ENCODE measurements at regions not wholly inside any gene's neighbourhood (a gene's known extent, or its start where the extent isn't known, plus 50 kb on each side); places are given as distances from the start of the nearest gene placed in this dataset.

- H3K27ac ChIP-seq (ENCODE audit: low read depth), result no peak overlapping the region
- no peaks in the 10 kb centered on the region for H3F3A ChIP-seq (replicated peaks; ENCODE audit: low read depth)
- Mint-ChIP-seq H3K4me1 (peaks cover 24% of the 10 kb centered on the region), H3K36me3 (ENCODE audit: low read depth) (peaks cover 21% of the 10 kb centered on the region), H3K27me3 (ENCODE audit: insufficient read depth, low read depth, poor library complexity) (peaks cover 10% of the 10 kb centered on the region), H3K27ac (no peak overlapping the region), H3K9me3 (peaks cover 17% of the 10 kb centered on the region), H3K4me3 (no peak overlapping the region)
- no peak overlapping the region for H3K4me3 ChIP-seq
- DNase-seq (ENCODE audit: low spot score) (no peak), ATAC-seq (peak; percentile 17; the same call in 2 of the 3 replicates)
- no peaks in the 10 kb centered on the region for H3K27me3 ChIP-seq (ENCODE audit: insufficient read depth)
- TF ChIP-seq REST (IDR thresholded peaks at IDR 0.05; ENCODE audit: unreplicated experiment) (no peak), ETS1 (IDR thresholded peaks at IDR 0.05) (no peak)
- H3K79me2 ChIP-seq (replicated peaks; ENCODE audit: insufficient read depth), result no peaks in the 10 kb centered on the region
- no peaks in the 10 kb centered on the region for H3K4me1 ChIP-seq (ENCODE audit: insufficient read depth)
- H3K9me2 ChIP-seq (ENCODE audit: insufficient read depth), result no peaks in the 10 kb centered on the region
- no peaks in the 10 kb centered on the region for H4K20me1 ChIP-seq (replicated peaks; ENCODE audit: insufficient read depth)
- peaks cover 4% of the 10 kb centered on the region; the same call in 1 of the 2 replicates for H3K36me3 ChIP-seq (ENCODE audit: insufficient read depth)
- H2AFZ ChIP-seq, result no peak overlapping the region
- H3K4me2 ChIP-seq, result no peak overlapping the region
Measured at GRCh38 chr22:48718818-48719500, 1108.7 kb downstream of the BRD1 start.

GRCh38 chr22:48717883-48718817, 1109.5 kb downstream of the BRD1 start:
- Mint-ChIP-seq H3K4me3 (no peak overlapping the region), H3K4me1 (peaks cover 24% of the 10 kb centered on the region), H3K9me3 (peaks cover 17% of the 10 kb centered on the region), H3K27ac (peak overlapping the region; percentile 74), H3K27me3 (ENCODE audit: insufficient read depth, low read depth, poor library complexity) (peaks cover 8% of the 10 kb centered on the region), H3K36me3 (ENCODE audit: low read depth) (peaks cover 22% of the 10 kb centered on the region)
- no peaks in the 10 kb centered on the region for H3K9me2 ChIP-seq (ENCODE audit: insufficient read depth)
- H3K27ac ChIP-seq (ENCODE audit: low read depth), result no peak overlapping the region
- H3K4me1 ChIP-seq (ENCODE audit: insufficient read depth), result no peaks in the 10 kb centered on the region
- no peaks in the 10 kb centered on the region for H3K27me3 ChIP-seq (ENCODE audit: insufficient read depth)
- DNase-seq (ENCODE audit: low spot score) (no peak), ATAC-seq (no peak)
- no peaks in the 10 kb centered on the region for H4K20me1 ChIP-seq (replicated peaks; ENCODE audit: insufficient read depth)
- H3F3A ChIP-seq (replicated peaks; ENCODE audit: low read depth), result no peaks in the 10 kb centered on the region
- no peak overlapping the region for H2AFZ ChIP-seq
- H3K36me3 ChIP-seq (ENCODE audit: insufficient read depth), result peaks cover 4% of the 10 kb centered on the region; the same call in 1 of the 2 replicates
- no peaks in the 10 kb centered on the region for H3K79me2 ChIP-seq (replicated peaks; ENCODE audit: insufficient read depth)
- H3K4me2 ChIP-seq, result no peak overlapping the region
- H3K4me3 ChIP-seq, result no peak overlapping the region
- no peak for TF ChIP-seq ZNF114 (CRISPR knock-in tag; IDR thresholded peaks at IDR 0.05)
- TF ChIP-seq EZH2 (IDR thresholded peaks at IDR 0.05; ENCODE audit: low read depth, unreplicated experiment), result no peak
- no peak for TF ChIP-seq ETS1 (IDR thresholded peaks at IDR 0.05)
- TF ChIP-seq CREB1 (CRISPR knock-in tag; IDR thresholded peaks at IDR 0.05; ENCODE audit: low read depth), result no peak
- no peak for TF ChIP-seq ZNF331 (CRISPR knock-in tag; IDR thresholded peaks at IDR 0.05; ENCODE audit: low read depth)
- TF ChIP-seq NANOG (IDR thresholded peaks at IDR 0.05; ENCODE audit: borderline replicate concordance), result no peak
- no peak for TF ChIP-seq CTCF (conservative IDR thresholded peaks at IDR 0.05; ENCODE audit: low read depth in 2 of 2)
- TF ChIP-seq EZH2phosphoT487 (IDR thresholded peaks at IDR 0.05; ENCODE audit: unreplicated experiment), result no peak

Measured in GM23338 (cell line).